ENCODE measurements at regions not wholly inside any gene's neighbourhood (a gene's known extent, or its start where the extent isn't known, plus 50 kb on each side); places are given as distances from the start of the nearest gene placed in this dataset.

GRCh38 chr10:130737621-130738020, 573.9 kb downstream of the TCERG1L start:
- no peak for DNase-seq

DNA sequence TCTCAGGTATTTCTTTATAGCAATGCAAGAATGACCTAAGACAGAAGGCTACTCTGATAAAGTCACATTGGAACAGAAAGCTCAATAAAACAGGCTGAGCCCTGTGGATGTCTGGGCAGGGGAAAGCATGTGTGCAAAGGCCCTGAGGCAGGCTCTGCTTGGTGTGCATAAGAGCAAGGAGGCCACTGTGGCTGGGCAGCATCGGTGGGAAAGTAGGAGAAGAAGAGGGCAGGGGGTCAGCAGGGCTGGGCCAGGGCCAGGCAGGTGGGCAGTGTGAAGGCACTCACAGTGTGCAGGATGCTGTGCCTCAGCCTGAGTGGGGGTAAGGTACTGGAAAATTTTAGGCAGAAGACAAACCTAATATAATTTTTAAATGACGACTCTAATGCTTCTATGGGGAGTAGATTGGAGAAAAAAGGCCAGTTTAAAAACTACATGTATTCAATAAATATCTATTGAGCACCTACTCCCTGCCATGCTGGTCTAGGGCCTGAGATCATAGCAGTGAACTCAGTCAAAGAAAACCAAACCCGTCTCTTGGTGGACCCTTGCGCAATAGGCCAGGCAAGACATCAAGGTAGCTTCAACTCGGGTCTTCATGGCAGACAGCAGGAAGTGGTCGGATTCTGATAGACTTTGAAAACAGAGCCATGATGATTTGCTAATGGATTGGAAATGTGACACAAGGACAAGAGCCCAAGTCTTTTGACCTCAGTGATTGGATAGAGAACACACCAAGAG, 572.3 kb downstream of the TCERG1L start:
- no peak for DNase-seq

DNA sequence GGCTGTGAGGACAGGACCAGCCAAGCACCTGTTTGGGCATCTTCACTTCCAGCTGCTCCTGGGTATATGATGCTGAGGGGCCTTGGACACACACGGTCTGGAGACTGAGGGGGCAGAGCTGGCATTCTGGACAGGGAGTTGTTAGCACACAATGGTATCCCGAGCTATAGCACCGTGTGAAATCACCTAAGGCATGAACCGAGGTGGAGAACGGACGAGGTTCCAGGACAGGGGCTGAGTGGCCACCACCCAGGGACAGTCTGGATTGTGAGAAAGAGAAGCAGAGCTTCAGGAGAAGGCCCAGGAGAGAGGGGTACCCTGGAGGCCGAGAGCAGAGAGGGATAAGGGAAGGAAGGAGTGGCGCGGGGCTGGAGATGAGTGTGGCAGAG, 571.8 kb downstream of the TCERG1L start:
- no peak for DNase-seq

GRCh38 chr10:130740166-130740565, 571.4 kb downstream of the TCERG1L start:
- DNase-seq, result no peak

GRCh38 chr10:130740915-130741750, 570.4 kb downstream of the TCERG1L start:
- no peak for DNase-seq

GRCh38 chr10:130741901-130742855, 569.3 kb downstream of the TCERG1L start:
- no peak for DNase-seq

DNA sequence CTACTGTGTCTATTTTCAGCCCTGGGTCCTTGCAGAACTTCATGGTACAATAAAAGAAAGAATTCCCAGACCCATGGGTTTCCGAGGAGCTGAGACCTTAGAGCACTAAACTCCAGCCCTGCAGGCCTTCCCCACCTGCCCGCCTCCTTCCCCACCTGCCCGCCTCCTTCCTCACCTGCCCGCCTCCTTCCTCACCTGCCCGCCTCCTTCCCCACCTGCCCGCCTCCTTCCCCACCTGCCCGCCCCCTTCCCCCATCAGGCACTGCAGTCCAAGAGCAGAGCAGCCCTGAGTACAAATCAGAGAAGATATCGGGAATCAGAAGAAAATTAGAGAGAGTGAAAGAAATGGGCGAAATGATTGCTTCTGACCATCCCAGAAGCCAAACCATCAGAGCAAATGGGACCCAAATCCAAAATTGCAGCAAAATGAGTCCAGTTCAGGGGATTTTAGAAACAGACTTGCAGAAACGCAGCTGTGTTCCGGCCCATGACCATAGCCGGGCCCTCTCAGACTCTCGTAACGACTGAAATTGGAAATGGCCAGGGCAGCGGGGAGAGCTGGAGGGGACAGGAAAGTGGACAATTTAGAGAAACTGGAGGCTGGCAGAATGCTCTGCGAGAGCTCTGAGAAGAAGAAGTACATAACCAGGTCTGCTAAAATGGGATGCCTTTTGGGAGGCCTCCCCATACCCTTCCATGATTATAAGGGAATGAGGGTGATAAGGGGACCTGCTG, 568.4 kb downstream of the TCERG1L start:
- no peak for DNase-seq

- DNase-seq, result no peak
Observed at GRCh38 chr10:130743751-130744271, 567.7 kb downstream of the TCERG1L start.

- no peak for DNase-seq
Observed at GRCh38 chr10:130744631-130745030, 566.9 kb downstream of the TCERG1L start.

- DNase-seq, result no peak
Observed at GRCh38 chr10:130745251-130745650, 566.3 kb downstream of the TCERG1L start.

DNA sequence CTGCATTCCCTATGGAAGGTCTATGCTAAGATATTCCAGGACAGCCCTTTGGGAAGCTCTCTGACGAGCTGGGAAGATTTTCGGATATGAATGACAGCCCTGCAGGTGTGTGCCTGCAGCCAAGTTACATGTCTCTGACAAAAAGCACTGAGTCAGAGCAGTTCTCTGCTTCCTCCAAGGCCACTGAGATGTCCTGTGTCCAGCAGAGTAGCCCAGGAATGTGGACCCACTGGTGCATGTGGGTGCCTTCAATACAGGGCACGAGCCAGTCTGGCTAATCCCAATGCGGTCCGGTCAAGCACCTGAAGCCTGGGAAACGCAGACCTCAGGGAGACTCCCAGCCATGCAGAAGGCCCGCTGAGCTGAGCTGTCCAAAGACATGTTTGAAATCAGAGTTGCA, 565.7 kb downstream of the TCERG1L start:
- no peak for DNase-seq

- no peak for DNase-seq
Observed at GRCh38 chr10:130746311-130746710, 565.2 kb downstream of the TCERG1L start.

DNA sequence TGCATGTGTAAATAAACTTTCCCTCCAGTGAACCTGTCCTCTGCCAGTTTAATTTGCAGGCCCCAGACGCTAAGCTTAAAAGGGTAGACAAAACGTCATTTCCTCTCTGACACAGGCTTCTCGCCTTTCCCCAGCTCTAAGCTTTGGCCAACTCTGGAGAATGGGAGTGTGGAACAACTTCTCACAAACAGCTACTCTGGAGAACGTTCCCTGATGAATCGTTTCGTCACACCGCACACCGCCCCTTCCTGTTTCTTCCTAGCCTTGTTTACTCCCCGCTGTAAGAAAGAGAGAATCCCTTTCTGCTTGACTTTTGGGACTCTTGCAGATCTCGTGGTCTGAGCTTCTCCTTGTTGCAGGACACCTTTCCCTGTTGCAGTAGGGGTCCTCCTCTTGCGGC, 564.2 kb downstream of the TCERG1L start:
- DNase-seq, result no peak

DNA sequence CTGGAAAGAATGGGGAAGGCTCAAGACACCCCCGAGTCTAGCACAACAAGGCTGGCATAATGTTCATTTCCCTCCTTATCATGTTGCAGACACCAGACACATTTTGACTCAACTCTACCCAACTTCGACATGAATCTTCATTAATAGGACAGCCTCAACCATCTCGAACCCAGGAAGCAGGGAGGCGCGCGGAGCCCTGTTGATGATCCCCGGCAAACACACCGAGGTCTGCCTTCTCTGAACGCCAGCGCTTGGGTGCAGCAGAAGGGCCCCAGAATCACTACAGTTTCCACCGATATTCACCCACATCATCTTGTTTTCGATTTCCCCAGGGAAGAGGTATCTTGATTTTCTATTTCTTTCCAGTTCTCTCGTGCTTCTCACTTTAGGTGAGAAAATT, 563.6 kb downstream of the TCERG1L start:
- no peak for DNase-seq

GRCh38 chr10:130748409-130749057, 563.0 kb downstream of the TCERG1L start:
- DNase-seq, result no peak

- DNase-seq, result no peak
Observed at GRCh38 chr10:130749911-130750310, 561.6 kb downstream of the TCERG1L start.

GRCh38 chr10:130750441-130750840, 561.1 kb downstream of the TCERG1L start:
- DNase-seq, result no peak

- no peak for DNase-seq
Observed at GRCh38 chr10:130751106-130751840, 560.2 kb downstream of the TCERG1L start.

DNA sequence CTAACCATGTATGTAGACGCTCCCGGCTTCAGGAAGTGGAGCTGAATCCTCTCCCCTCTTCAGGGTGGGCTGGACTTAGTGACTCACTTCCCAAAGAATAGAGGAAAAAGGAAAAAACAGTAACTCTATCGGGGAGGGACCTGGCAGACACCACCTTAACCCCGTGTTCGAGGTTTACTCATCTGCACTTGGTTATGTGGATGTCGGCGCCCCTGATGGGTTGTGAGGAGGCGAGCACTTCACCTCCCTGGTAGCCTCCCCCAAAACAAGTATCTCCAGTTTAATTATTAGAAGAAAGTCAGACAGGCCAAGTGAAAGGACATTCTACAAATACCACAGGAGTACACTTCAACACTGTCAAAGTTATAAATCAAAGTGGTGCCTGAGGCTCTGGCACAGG, 559.7 kb downstream of the TCERG1L start:
- DNase-seq, result no peak

- DNase-seq, result no peak
Observed at GRCh38 chr10:130756651-130757050, 554.9 kb downstream of the TCERG1L start.

DNA sequence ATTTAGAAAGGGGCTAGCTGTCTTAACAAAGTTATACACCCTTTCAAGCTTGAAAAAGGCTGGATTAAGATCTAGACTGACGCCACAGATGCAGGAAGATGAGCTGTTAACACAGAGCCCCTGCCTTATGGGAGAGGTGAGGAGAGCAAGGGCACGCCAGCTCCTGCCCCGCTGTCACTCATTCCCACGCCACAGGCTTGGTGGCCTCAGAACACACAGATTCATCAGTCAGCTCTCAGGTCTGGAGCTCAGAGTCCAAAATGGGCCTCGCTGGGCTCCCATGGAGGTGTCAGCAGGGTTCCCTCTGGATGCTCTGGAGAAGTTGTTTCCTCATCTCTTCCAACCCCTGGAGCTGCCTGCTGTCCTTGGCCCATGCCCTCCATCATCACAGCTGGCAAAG, 554.2 kb downstream of the TCERG1L start:
- no peak for DNase-seq
